Epidermal melanocyte (primary cell): ENCODE measurements at regions not wholly inside any gene's neighbourhood (a gene's known extent, or its start where the extent isn't known, plus 50 kb on each side); places are given as distances from the start of the nearest gene placed in this dataset.

Experiments used
- DNase-seq: peaks from one replicate; pipeline ENCODE4 v3.0.0; 2011; ENCODE audit warnings: low spot score; ENCODE audit not compliant: insufficient read length

DNA sequence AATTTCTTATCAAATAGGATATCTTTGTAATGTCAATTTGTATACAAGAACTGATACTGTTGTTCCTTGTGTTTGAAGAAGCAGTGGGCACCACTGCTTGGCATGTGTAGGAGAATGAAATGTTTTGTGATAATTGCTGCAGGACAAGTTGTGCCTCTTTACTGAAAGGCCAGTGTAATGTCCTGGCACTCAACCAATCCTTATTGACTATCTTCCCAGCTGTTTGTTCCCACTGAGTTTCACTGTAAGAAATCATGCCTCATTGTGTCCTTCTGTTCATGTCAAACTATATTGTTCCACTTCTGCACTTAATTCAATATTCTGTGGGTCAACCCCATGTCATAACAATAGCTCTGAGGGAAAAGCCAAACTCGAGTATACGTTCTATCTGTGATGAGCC lies 136.1 kb upstream of the FAM83B start:
- DNase-seq, result no peak

- DNase-seq, result no peak
These were observed 130.6 kb upstream of the FAM83B start for GRCh38 chr6:54716010-54716409.

DNA sequence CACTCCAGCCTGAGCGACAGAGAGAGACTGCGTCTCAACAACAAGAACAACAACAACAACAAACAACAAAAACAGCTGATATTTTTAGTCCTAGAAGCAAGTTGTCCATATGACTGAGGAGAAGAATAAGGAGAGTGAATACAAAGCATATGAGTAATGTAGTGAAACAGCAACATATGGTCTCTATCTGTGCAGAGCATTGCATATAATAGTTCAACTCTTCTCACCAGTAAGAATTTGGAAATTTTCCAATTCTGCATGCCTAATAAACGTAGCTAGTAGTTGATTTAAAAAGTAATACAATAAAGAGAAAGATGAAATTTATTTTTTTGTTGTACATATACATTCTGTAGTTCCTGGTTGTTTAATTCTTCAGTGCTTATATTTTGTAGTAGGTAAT lies 129.7 kb upstream of the FAM83B start:
- no peak for DNase-seq

DNA sequence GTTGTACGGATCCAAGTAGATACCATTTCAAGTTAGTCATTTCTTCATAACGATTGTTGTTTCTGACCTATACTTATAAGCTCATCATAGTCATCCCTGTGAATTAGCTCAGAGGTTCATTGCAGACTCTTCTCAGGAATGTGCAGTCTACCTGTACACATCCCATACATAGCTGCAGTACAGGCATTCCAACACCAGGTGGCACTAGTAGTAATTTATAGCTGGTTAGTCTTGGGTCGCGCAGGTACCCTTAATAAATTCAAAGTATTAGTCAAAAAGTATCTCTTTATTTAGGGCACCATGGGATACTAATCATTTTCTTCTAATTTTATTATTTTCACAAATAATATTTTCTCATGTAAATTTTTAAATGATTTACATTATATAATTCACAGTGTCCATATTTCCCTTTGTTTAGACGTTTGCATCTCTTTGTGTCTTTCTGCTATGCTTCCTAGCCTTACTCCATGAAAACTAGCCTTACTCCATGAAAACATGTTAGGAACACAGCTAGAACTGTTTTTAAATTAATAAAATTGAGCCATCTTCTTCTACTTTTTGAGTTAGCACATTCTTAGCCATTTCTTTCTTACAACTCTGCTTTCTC lies 128.6 kb upstream of the FAM83B start:
- DNase-seq, result no peak

- no peak for DNase-seq
These were observed 128.0 kb upstream of the FAM83B start for GRCh38 chr6:54718541-54719023.

DNA sequence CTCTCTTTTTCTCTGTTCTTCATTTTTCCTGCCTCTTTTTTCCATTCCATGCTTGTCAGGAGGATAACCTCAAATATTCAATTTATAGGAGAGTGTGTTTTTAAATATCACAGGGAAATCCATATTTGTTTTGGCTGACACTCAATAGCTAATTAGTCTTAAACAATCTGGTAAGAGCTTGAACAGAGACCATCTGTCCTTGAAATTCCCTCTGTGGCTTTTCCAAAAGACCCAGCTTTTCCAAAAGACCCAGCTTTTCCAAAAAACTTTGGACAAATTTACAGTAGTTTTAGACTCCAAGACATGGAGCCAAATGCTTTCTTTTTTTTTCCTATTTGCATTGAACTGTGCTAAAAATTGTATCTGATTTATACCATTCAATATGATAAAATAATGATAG lies 127.4 kb upstream of the FAM83B start:
- DNase-seq, result no peak

DNA sequence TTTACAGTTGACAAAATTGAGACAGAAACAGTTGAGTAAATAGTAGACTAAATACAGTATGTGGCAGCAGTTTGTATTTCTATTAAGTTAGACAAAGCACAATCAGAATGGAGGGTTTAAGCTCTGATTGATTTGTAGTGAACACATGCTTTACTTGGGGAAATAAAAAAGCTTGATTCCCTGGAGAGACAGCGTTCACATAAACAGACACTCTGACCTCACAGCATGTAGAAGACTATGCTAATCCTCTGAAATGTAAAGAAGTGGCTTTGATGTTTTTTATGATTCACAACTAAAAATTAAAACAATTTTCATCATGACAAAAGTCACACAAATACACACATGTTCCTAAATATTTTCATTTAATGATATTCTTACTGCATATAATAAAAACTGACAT lies 126.9 kb upstream of the FAM83B start:
- DNase-seq, result no peak

GRCh38 chr6:54722328-54722727 lies 124.2 kb upstream of the FAM83B start:
- DNase-seq, result no peak

DNA sequence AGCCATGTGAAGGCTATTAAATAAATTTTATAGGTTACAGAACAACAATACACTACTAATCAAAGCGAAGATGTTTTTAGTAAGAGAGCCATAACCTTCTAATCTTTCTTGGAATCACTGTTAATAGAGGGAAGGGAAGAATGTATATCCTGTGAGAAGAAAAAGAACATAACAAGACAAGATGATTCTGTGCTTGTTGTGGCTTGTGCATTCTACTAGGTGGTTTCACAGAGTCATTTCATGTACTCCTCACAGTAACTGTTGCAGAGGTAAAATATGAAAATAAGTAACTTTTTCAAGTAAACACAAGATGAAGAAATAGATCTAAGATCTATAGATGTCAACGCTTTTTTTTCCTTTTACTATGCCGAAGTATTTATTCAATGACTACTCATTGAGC lies 116.9 kb upstream of the FAM83B start:
- DNase-seq, result no peak

DNA sequence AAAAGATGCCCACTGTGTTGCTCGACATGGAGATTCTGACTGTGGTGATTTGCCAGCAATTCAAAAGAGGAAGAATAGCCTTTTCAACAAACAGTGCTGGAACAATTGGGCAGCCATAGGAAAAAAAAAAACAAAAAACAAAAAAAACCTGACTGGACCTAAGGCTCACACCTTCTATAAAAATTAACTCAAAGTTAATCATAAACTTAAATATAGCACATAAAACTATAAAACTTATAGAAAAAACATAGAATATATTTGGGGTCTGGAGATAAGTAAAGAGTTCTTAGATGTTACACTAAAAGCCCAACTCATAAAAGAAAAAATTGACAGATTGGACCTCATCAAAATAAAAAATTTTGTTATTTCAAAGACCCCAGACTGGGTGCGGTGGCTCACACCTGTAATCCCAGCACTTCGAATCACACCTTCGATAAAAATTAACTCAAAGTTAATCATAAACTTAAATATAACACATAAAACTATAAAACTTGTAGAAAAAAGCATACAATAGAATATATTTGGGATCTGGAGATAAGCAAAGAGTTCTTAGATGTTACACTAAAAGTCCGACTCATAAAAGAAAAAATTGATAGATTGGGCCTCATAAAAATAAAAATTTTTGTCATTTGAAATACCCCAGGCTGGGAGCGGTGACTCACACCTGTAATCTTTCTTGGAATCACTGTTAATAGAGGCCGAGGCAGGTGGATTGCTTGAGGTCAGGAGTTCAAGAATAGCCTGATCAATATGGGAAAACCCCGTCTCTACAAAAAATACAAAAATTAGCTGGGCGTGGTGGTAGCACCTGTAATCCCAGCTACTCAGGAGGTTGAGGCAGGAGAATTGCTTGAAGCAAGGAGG lies 115.6 kb upstream of the FAM83B start:
- no peak for DNase-seq

GRCh38 chr6:54737247-54737646 lies 109.3 kb upstream of the FAM83B start:
- DNase-seq, result no peak

DNA sequence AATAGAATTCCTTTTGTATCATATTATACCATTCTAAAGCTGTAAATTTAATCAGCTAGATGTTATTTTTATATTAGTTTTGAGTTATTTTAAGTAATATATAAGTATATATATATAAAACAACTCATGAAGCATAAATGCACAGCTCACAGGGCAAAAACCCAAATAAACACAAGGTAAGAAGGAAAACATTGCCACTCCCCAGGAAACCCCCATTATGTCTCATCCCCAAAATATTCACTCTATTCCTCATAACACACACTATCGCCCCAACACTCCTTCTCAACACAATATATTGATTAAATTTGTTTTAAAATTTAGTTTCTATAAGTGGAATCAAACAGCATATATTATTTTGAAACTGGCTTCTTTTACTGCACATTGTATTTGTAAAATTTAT lies 98.6 kb upstream of the FAM83B start:
- DNase-seq, result no peak

GRCh38 chr6:54754406-54754805 lies 92.2 kb upstream of the FAM83B start:
- no peak for DNase-seq

DNA sequence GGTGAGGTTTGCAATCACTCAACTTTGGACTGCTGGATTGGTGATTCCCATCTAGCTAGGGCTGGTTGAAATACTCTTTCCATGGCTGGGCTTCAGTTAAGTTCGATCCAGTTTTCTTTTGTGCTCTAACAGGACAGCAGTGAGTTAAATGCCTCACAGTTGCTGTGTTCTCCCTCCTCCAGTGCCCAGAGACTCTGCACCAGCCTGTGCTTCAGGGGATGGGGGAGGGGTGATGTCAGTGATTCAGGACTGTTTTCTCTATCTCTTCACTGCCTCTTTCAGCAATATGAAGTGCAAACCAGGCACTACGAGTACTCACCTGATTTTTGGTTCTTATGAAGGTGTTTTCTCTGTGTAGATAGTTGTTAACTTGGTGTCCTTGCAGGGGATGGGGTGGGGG lies 88.2 kb upstream of the FAM83B start:
- DNase-seq, result no peak

DNA sequence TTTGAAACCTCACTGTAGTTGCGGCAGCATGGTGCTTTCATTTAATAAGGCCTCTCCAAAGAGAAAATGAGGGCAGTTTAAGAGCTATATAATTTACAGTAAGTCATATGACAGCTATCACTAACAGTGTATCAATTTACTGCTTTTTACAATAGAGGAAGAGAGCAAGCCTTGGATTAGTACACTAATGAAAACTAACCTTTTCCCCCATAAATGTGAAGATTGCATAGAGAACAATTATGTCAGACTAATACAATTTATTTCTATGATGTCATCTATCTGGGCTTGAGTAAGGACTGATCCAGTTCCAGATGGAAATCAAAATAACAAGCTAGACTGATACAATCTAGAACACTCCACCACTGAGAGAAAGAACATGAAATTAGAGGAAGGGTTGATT lies 78.1 kb upstream of the FAM83B start:
- DNase-seq, result no peak

DNA sequence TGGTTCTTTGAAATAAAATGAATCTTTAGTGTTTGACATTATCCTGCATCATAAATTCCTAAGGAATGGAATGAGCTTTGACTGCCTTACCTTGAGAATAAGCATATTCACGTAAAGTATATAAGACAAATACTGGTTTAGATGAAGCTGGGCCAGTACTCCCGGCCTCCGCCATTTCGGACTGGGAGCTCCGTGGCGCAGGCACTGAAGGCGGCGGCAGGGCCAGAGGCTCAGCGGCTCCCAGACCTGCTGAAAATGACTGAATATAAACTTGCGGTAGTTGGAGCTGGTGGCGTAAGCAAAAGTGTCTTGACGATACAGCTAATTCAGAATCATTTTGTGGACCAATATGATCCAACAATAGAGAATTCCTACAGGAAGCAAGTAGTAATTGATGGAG lies 76.2 kb upstream of the FAM83B start:
- DNase-seq, result no peak

GRCh38 chr6:54771968-54772367 lies 74.6 kb upstream of the FAM83B start:
- no peak for DNase-seq

DNA sequence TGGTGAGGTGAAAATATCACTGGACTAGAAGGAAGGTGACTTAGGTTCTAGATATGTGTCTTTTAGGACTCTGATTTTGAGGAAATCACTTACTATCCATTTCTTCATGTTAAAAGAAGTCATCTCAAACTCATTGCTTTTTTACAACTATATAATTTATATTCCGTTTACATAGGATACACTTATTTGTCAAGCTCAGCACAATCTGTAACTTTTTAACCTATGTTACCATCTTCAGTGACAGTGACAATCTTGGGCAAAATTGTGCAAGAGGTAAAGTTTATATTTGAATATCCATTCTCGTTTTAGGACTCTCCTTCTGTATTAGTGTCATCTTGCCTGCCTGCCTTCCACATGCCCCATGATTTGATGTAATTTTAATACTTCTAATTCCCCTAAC lies 74.0 kb upstream of the FAM83B start:
- no peak for DNase-seq

DNA sequence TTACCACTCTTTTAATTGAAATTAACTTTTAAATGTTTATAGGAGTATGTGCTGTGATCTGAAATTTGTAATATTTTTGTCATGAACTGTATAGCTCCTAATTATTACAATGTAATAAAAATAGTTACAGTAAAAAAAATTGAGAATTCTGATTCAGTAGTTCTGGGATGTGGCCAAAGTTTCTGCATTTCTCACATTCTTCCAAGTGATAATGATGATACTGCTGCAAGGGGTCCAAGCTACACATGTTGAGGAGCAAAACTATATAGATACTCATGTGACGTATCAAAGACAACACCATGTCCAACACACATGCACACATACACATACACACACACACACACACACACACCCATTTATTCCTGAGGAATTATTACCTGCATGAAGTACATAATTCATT lies 71.0 kb upstream of the FAM83B start:
- no peak for DNase-seq

GRCh38 chr6:54776891-54777290 lies 69.7 kb upstream of the FAM83B start:
- no peak for DNase-seq

DNA sequence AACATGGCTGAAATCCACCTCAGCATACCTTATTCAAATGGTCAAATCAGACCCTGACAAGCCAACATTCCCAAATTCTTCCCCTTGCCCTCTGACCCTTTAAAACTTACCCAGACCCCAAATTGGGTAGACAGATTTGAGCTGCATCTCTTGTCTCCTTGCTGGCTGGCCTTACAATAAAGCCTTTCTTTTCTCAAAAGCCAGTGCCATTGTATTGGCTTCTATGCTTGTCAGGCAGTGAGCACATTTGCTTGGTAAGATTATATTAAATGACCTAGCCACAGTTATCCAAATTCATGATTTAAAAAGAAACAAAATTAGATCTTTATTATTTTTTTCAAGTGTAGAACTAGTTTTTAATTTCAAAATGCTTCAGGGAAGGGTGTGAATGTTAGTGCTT lies 67.8 kb upstream of the FAM83B start:
- DNase-seq, result no peak

GRCh38 chr6:54784011-54784410 lies 62.6 kb upstream of the FAM83B start:
- DNase-seq, result no peak

- no peak for DNase-seq
These were observed 60.4 kb upstream of the FAM83B start for GRCh38 chr6:54786154-54786553.
